ENCODE measurements at regions not wholly inside any gene's neighbourhood (a gene's known extent, or its start where the extent isn't known, plus 50 kb on each side); places are given as distances from the start of the nearest gene placed in this dataset.

DNA sequence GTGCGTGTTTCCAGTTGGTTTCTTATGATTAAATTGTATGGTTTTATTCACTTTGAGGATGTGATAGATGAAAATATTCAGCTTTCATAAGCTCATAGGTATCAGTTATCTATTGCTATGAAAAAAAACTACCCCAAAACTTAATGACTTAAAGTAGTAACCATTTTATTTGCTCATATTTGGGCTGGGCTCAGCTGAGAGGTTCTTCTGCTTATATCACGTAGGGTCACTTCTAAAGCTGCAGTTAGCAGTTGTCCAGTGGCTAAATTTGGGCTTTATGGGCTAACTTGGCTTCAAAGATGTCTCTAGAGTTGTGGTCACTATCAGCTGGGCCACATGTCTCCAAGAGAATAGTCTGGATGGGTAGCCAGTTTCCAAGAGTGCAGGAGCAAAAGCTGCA, 206.4 kb upstream of the LYPLAL1 start:
- Histone ChIP-seq H3K9me3 (replicated peaks) (peaks cover 17% of the 10 kb centered on the region), H3K36me3 (no peaks in the 10 kb centered on the region), H3K4me1 (no peaks in the 10 kb centered on the region), H3K27me3 (ENCODE audit: low read depth) (no peaks in the 10 kb centered on the region), H3K27ac (replicated peaks) (no peak overlapping the region), H3K4me3 (no peak overlapping the region)
- DNase-seq = no peak
- TF ChIP-seq, protein P1, sequence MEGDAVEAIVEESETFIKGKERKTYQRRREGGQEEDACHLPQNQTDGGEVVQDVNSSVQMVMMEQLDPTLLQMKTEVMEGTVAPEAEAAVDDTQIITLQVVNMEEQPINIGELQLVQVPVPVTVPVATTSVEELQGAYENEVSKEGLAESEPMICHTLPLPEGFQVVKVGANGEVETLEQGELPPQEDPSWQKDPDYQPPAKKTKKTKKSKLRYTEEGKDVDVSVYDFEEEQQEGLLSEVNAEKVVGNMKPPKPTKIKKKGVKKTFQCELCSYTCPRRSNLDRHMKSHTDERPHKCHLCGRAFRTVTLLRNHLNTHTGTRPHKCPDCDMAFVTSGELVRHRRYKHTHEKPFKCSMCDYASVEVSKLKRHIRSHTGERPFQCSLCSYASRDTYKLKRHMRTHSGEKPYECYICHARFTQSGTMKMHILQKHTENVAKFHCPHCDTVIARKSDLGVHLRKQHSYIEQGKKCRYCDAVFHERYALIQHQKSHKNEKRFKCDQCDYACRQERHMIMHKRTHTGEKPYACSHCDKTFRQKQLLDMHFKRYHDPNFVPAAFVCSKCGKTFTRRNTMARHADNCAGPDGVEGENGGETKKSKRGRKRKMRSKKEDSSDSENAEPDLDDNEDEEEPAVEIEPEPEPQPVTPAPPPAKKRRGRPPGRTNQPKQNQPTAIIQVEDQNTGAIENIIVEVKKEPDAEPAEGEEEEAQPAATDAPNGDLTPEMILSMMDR (IDR thresholded peaks at IDR 0.05; ENCODE audit: borderline replicate concordance) = no peak
- intact Hi-C loops (cut with micrococcal nuclease) = no loop called here

DNA sequence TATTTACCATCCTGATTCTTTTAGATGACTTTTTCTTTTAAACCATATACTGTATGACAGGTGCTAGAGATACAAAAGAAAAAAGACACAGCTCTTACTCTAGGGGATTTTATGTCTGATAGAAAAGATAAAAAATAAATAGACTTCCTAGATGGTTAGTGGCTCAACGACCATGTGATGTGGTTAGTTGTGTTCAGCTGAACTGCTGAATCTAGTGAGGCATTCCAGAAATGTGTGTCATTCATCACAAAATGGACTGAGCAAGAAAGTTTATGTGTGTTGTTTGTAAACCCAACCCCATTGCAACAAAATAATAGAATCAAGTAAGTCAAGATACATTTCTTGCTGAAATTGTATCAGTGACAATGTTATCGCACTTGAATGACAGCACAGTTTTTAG, 205.8 kb upstream of the LYPLAL1 start:
- intact Hi-C loops (cut with micrococcal nuclease) = no loop called here

DNA sequence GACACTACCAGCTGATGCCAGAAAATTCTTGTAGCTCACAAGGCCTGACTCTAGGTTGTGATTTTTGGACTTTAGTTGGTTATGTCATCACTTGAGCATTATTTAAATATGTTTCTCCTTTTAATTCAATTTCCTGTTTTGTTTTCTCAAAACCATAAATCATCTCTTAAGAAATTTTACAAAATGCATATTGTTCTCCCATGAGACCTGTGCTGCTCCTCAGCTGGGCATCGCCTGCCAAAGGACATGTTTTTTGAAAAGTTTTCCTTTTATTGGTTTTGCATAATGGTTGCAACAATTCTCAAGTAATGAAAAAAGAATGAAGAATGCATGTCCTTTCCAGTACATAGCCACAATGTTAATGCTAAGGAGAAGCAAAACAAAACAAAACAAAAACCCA, 204.7 kb upstream of the LYPLAL1 start:
- intact Hi-C loops (cut with micrococcal nuclease) = no loop called here
- Histone ChIP-seq H3K27ac (replicated peaks) (no peak overlapping the region), H3K27me3 (ENCODE audit: low read depth) (no peaks in the 10 kb centered on the region), H3K9me3 (replicated peaks) (peaks cover 17% of the 10 kb centered on the region), H3K4me3 (no peak overlapping the region), H3K36me3 (no peaks in the 10 kb centered on the region), H3K4me1 (no peaks in the 10 kb centered on the region)
- TF ChIP-seq, protein P1 (IDR thresholded peaks at IDR 0.05; ENCODE audit: borderline replicate concordance) = no peak
- DNase-seq = no peak

More for the DNA sequence above, 205.8 kb upstream of the LYPLAL1 start:
- H3K9me3 ChIP-seq (replicated peaks) = peaks cover 17% of the 10 kb centered on the region
- H3K27ac ChIP-seq (replicated peaks) = no peak overlapping the region
- H3K27me3 ChIP-seq (ENCODE audit: low read depth) = no peaks in the 10 kb centered on the region
- H3K4me3 ChIP-seq = no peak overlapping the region
- DNase-seq = no peak
- no peaks in the 10 kb centered on the region for H3K4me1 ChIP-seq
- H3K36me3 ChIP-seq = no peaks in the 10 kb centered on the region
- TF ChIP-seq, protein P1 (IDR thresholded peaks at IDR 0.05; ENCODE audit: borderline replicate concordance) = no peak

DNA sequence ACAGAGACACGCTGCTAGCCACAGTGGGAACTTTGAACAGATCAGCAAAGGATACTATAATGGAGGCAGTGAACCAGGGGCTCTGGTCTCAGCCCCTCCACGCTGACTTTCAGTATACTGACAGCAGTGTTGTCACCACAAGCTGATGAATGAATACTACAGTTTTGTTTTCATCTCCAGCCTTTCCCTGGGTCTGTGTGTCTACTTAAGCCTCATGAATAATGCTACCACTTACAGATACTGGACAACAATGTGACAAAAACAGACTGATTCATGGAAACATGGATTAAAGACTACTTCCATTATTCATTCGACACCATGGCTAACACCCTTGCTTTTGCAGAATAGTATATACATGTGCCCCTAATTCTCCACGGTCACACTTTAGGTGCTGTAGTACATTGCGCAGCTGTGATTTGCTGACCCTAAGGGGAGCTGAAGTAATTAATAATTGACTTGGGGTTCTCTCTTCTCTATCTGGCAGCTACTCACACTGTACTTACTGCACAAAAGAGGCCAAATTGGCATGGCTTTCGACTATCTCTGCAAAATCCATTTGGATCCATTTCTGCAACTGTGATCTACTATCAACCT, 203.2 kb upstream of the LYPLAL1 start:
- H3K27ac ChIP-seq (replicated peaks) = no peak overlapping the region
- no peaks in the 10 kb centered on the region for H3K4me1 ChIP-seq
- intact Hi-C loops (cut with micrococcal nuclease) = no loop called here
- no peaks in the 10 kb centered on the region for H3K36me3 ChIP-seq
- no peaks in the 10 kb centered on the region for H3K27me3 ChIP-seq (ENCODE audit: low read depth)
- peaks cover 17% of the 10 kb centered on the region for H3K9me3 ChIP-seq (replicated peaks)
- TF ChIP-seq, protein P1 (IDR thresholded peaks at IDR 0.05; ENCODE audit: borderline replicate concordance) = no peak
- no peak overlapping the region for H3K4me3 ChIP-seq
- no peak for DNase-seq

DNA sequence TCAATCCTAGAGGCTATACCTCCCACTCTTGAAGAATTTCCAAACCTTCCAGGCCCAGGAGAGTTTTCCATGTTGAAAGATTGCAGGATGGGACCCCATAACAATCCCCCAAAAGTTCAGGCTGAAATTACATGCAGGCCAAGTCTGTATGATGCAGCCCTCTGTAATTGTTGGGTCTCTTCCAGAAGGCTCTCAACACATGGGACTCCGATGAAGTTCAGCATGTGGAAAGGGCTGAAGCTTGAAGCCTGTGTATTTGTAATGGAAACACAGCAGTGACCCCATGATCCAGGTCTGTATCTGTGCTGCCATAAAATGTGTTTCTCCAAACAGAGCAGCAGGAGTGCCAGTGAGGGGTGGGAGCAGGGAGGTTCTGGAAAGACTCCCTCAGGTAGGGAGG, 202.5 kb upstream of the LYPLAL1 start:
- TF ChIP-seq, protein P1 (IDR thresholded peaks at IDR 0.05; ENCODE audit: borderline replicate concordance) = no peak
- H3K27me3 ChIP-seq (ENCODE audit: low read depth) = no peaks in the 10 kb centered on the region
- H3K9me3 ChIP-seq (replicated peaks) = peaks cover 17% of the 10 kb centered on the region
- intact Hi-C loops (cut with micrococcal nuclease) = no loop called here
- H3K4me1 ChIP-seq = no peaks in the 10 kb centered on the region
- no peak for DNase-seq
- H3K36me3 ChIP-seq = no peaks in the 10 kb centered on the region
- no peak overlapping the region for H3K27ac ChIP-seq (replicated peaks)
- H3K4me3 ChIP-seq = no peak overlapping the region

All from left ventricle myocardium inferior (tissue), 1 donor.